Gastrocnemius medialis (tissue), 4 donors: ENCODE measurements at regions not wholly inside any gene's neighbourhood (a gene's known extent, or its start where the extent isn't known, plus 50 kb on each side); places are given as distances from the start of the nearest gene placed in this dataset.
A peak's percentile ranks its signal among the peaks of the same experiment; 100 is the strongest.
"Not testable (repeated sequence)": the region's sequence is repeated elsewhere in the genome, so short reads cannot be mapped to it uniquely, and the experiment has no call there.

Experiments used
- ATAC-seq, 2 donors: fragments of 150-250 bp; one replicate each; pipeline ENCODE4 v1.9.1; 2016
- DNase-seq, 2 donors: peaks; one replicate each; pipeline ENCODE4 v3.0.0-alpha.2; 2019
- H3K27ac ChIP-seq, 4 donors: fragments of 200-600 bp; sonication (generic); 1 replicate in 1 of 4; 2 replicates in 3 of 4; pipeline ENCODE4 v1.5.1; 2016 to 2018; ENCODE audit warnings: mild to moderate bottlenecking in 2 of 4, moderate library complexity in 1 of 4
- H3K27me3 ChIP-seq, 3 donors: fragments of 200-600 bp; sonication (generic) in 2 of 3; 1 replicate in 1 of 3; 2 replicates in 2 of 3; pipeline versions ENCODE4 v1.5.1 to v1.6.0; 2016 to 2019; ENCODE audit warnings: mild to moderate bottlenecking in 1 of 3, moderate library complexity in 1 of 3
- H3K36me3 ChIP-seq, 2 donors: fragments of 200-600 bp; sonication (generic) in 1 of 2; one replicate each; pipeline ENCODE4 v1.5.1; 2017 to 2018
- H3K4me1 ChIP-seq, 2 donors: fragments of 200-600 bp; sonication (generic) in 1 of 2; one replicate each; pipeline ENCODE4 v1.5.1; 2016 to 2017; ENCODE audit warnings: mild to moderate bottlenecking in 2 of 2
- H3K4me3 ChIP-seq, 4 donors: fragments of 200-600 bp; sonication (generic) in 3 of 4; 1 replicate in 1 of 4; 2 replicates in 3 of 4; pipeline ENCODE4 v1.5.1; 2016 to 2019; ENCODE audit warnings: mild to moderate bottlenecking in 2 of 4
- H3K9me3 ChIP-seq, 3 donors: fragments of 200-600 bp; sonication (generic) in 2 of 3; 1 replicate in 1 of 3; 2 replicates in 2 of 3; pipeline ENCODE4 v1.5.1; 2016 to 2019
- POLR2A ChIP-seq, 2 donors: fragments of 450-650 bp; IDR thresholded peaks; one replicate each; pipeline ENCODE4 v1.6.1; 2017; ENCODE audit warnings: antibody characterized with exemption in 2 of 2, mild to moderate bottlenecking in 2 of 2, moderate library complexity in 2 of 2
- in situ Hi-C, 4 donors: fragments of 200-750 bp; cut with MboI; loops; one replicate each; pipeline versions ENCODE4 v1.15.0 to v1.8.0; 2017; ENCODE audit warnings: low sequenced_read_pairs in 4 of 4
- intact Hi-C: fragments of 100-400 bp; cut with DNase I; formaldehyde crosslinking; loops from one replicate; pipeline ENCODE4 v1.15.1; 2023; ENCODE audit warnings: low total_unique reads
- TF ChIP-seq, protein P1 (sequence below), 5 experiments: fragments of 450-650 bp in 3 of 5; fragments of 200-600 bp in 2 of 5; sonication (generic) in 2 of 5; IDR thresholded peaks in 4 of 5; conservative IDR thresholded peaks in 1 of 5; 1 replicate in 4 of 5; 2 replicates in 1 of 5; pipeline ENCODE4 v1.5.1; 2016 to 2019; ENCODE audit warnings: antibody characterized with exemption in 5 of 5, mild to moderate bottlenecking in 3 of 5, moderate library complexity in 3 of 5

GRCh38 chr7:148495605-148496004 is 95.0 kb upstream of the C7orf33 start:
- Histone ChIP-seq H3K9me3 (no peaks in the 10 kb centered on the region), H3K36me3 (no peaks in the 10 kb centered on the region), H3K4me3 (no peak overlapping the region), H3K27ac (no peak overlapping the region), H3K27me3 (peaks cover 0 to 7% (median 3%) of the 10 kb centered on the region in 3 donors), H3K4me1 (no peaks in the 10 kb centered on the region)
- no peak for TF ChIP-seq POLR2A (IDR thresholded peaks at IDR 0.05)
- TF ChIP-seq, protein P1, sequence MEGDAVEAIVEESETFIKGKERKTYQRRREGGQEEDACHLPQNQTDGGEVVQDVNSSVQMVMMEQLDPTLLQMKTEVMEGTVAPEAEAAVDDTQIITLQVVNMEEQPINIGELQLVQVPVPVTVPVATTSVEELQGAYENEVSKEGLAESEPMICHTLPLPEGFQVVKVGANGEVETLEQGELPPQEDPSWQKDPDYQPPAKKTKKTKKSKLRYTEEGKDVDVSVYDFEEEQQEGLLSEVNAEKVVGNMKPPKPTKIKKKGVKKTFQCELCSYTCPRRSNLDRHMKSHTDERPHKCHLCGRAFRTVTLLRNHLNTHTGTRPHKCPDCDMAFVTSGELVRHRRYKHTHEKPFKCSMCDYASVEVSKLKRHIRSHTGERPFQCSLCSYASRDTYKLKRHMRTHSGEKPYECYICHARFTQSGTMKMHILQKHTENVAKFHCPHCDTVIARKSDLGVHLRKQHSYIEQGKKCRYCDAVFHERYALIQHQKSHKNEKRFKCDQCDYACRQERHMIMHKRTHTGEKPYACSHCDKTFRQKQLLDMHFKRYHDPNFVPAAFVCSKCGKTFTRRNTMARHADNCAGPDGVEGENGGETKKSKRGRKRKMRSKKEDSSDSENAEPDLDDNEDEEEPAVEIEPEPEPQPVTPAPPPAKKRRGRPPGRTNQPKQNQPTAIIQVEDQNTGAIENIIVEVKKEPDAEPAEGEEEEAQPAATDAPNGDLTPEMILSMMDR (IDR thresholded peaks at IDR 0.05 in 4 of 5, conservative IDR thresholded peaks at IDR 0.05 in 1 of 5), result no peak
- in situ Hi-C loops, result no loop called here
- intact Hi-C loops, result no loop called here
- no peak for DNase-seq
- no peak for ATAC-seq

- intact Hi-C loops, result no loop called here
- ATAC-seq (no peak), DNase-seq (no peak)
- in situ Hi-C loops, result loop anchor here in 2 of 4 donors (10.0 kb wide), 1 partner anchor 464 kb away; no protein-coding TSS in a partner anchor
- Histone ChIP-seq H3K9me3 (no peaks in the 10 kb centered on the region), H3K27me3 (peaks cover 0 to 12% (median 0%) of the 10 kb centered on the region in 3 donors), H3K36me3 (no peaks in the 10 kb centered on the region), H3K4me1 (no peaks in the 10 kb centered on the region), H3K27ac (no peak overlapping the region), H3K4me3 (no peak overlapping the region)
- no peak for TF ChIP-seq POLR2A (IDR thresholded peaks at IDR 0.05)
- TF ChIP-seq, protein P1 (IDR thresholded peaks at IDR 0.05 in 4 of 5, conservative IDR thresholded peaks at IDR 0.05 in 1 of 5), result no peak
These were observed 89.6 kb upstream of the C7orf33 start for GRCh38 chr7:148500978-148501377.

GRCh38 chr7:148503900-148504487 is 86.6 kb upstream of the C7orf33 start:
- H3K27me3 ChIP-seq, result peaks cover 0 to 12% (median 0%) of the 10 kb centered on the region in 3 donors
- in situ Hi-C loops (loop anchor here in 2 of 4 donors (10.0 kb wide), 1 partner anchor 461 kb away; no protein-coding TSS in a partner anchor), intact Hi-C loops (loop anchor here (2.0 kb wide), 1 partner anchor 459 kb away; no protein-coding TSS in a partner anchor)
- DNase-seq (no peak), ATAC-seq (no peak)
- no peak for TF ChIP-seq POLR2A (IDR thresholded peaks at IDR 0.05)
- TF ChIP-seq, protein P1 (IDR thresholded peaks at IDR 0.05 in 4 of 5, conservative IDR thresholded peaks at IDR 0.05 in 1 of 5), result peak; percentile 36 to 78 (median 62)
- H3K9me3 ChIP-seq, result no peaks in the 10 kb centered on the region
- H3K4me3 ChIP-seq, result no peak overlapping the region
- H3K27ac ChIP-seq, result no peak overlapping the region
- H3K36me3 ChIP-seq, result no peaks in the 10 kb centered on the region
- H3K4me1 ChIP-seq, result no peaks in the 10 kb centered on the region

DNA sequence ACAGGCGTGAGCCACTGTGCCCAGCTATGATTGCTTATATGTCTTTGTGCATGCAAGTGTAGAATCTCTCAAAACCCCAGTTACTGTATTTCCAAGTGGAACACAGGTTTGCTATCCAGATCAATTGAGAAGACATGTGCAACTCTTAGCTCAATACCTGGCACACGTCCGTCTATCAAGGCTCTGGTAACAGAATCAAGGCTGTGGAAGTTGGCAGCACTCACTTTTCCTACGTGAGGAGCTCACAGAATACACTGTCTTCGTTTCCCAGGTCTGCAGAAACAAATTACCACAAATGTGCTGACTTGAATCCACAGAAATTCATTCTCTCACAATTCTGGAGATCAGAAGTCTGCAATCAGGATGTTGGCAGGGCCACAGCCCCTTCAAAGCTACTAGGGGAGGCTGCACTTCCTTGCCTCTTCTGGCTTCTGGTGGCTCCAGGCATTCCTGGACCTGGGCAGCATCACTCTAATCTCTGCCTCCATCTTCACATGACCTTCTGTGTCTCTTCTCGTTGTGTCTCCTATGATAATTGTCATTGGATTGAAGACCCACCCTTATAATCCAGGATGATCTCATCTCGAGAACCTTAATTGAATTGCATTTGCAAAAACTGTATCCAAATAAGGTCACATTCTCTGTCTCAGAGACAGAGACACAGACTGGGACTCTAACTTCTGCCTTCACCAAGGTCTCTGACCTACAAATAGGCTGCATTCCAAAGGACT is 84.8 kb upstream of the C7orf33 start:
- intact Hi-C loops, result loop anchor here (2.0 kb wide), 1 partner anchor 457 kb away; no protein-coding TSS in a partner anchor

GRCh38 chr7:148507064-148507573 is 83.4 kb upstream of the C7orf33 start:
- H3K27me3 ChIP-seq, DNase-seq, H3K36me3 ChIP-seq, intact Hi-C loops, H3K27ac ChIP-seq, ATAC-seq, H3K4me3 ChIP-seq, H3K4me1 ChIP-seq, H3K9me3 ChIP-seq: not testable (repeated sequence)
- in situ Hi-C loops, result loop anchor here (5.0 to 10.0 kb wide), 3 partner anchors 455 to 460 kb away; no protein-coding TSS in a partner anchor

More for the DNA sequence above, 84.8 kb upstream of the C7orf33 start:
- ATAC-seq, result no peak
- in situ Hi-C loops, result loop anchor here (5.0 to 10.0 kb wide), 3 partner anchors 456 to 461 kb away; no protein-coding TSS in a partner anchor
- no peak overlapping the region for H3K27ac ChIP-seq
- no peak for TF ChIP-seq POLR2A (IDR thresholded peaks at IDR 0.05)
- TF ChIP-seq, protein P1 (IDR thresholded peaks at IDR 0.05 in 4 of 5, conservative IDR thresholded peaks at IDR 0.05 in 1 of 5), result no peak
- H3K9me3 ChIP-seq, result no peaks in the 10 kb centered on the region
- H3K4me1 ChIP-seq, result no peaks in the 10 kb centered on the region
- no peak for DNase-seq
- no peaks in the 10 kb centered on the region for H3K36me3 ChIP-seq
- peaks cover 0 to 4% (median 0%) of the 10 kb centered on the region in 3 donors for H3K27me3 ChIP-seq
- no peak overlapping the region for H3K4me3 ChIP-seq
